WTC11 (cell line): ENCODE measurements at regions not wholly inside any gene's neighbourhood (a gene's known extent, or its start where the extent isn't known, plus 50 kb on each side); places are given as distances from the start of the nearest gene placed in this dataset.

ENCODE experiments used
- ATAC-seq: fragments of 200-7000 bp; cut with Tn5 transposase; 2 replicates; pipeline ENCODE4 v1.10.0; 2021; ENCODE audit warnings: mild to moderate bottlenecking, moderate library complexity
- CTCF ChIA-PET: fragments of 300-600 bp; sonication (Branson Sonifier 250); formaldehyde crosslinking; loops from one replicate; lab custom pipeline; 2021; ENCODE audit warnings: antibody characterized with exemption; lab: Charles Lee
- POLR2A ChIA-PET: fragments of 350-600 bp; sonication (Branson Sonifier 250); formaldehyde crosslinking; loops from one replicate; lab custom pipeline; 2021; ENCODE audit warnings: antibody characterized with exemption; lab: Charles Lee
- DNase-seq: peaks from one replicate; pipeline ENCODE4 v3.0.0; 2021; ENCODE audit warnings: low spot score
- H3K27ac Mint-ChIP-seq: 2 replicates; pipeline ENCODE4 v1.8.0; 2021; ENCODE audit warnings: mixed read lengths
- H3K27me3 Mint-ChIP-seq: 2 replicates; pipeline ENCODE4 v1.8.0; 2021; ENCODE audit warnings: low read depth, mild to moderate bottlenecking, moderate library complexity, mixed read lengths
- H3K36me3 Mint-ChIP-seq: 2 replicates; pipeline ENCODE4 v1.8.0; 2021; ENCODE audit warnings: mixed read lengths
- H3K4me1 Mint-ChIP-seq: 2 replicates; pipeline ENCODE4 v1.8.0; 2022; ENCODE audit warnings: mixed read lengths
- H3K4me3 Mint-ChIP-seq: 2 replicates; pipeline ENCODE4 v1.8.0; 2021; ENCODE audit warnings: mild to moderate bottlenecking, moderate library complexity, mixed read lengths
- H3K9me3 Mint-ChIP-seq: 2 replicates; pipeline ENCODE4 v1.8.0; 2021; ENCODE audit warnings: mixed read lengths
- CBFB ChIP-seq: sonication (generic); formaldehyde crosslinking; IDR thresholded peaks from 2 replicates; pipeline ENCODE4 v1.8.1; 2022; ENCODE audit warnings: mild to moderate bottlenecking, low read depth, missing genetic modification reagents
- CREM ChIP-seq: sonication (generic); formaldehyde crosslinking; IDR thresholded peaks from 2 replicates; pipeline ENCODE4 v1.8.1; 2022; ENCODE audit warnings: mild to moderate bottlenecking, missing genetic modification reagents, moderate library complexity
- GABPB1 ChIP-seq: sonication (generic); formaldehyde crosslinking; IDR thresholded peaks from 2 replicates; pipeline ENCODE4 v1.8.1; 2023; ENCODE audit warnings: mild to moderate bottlenecking, missing genetic modification reagents
- GTF2I ChIP-seq: fragments of 250-450 bp; sonication (Bioruptor Pico); conservative IDR thresholded peaks from 2 replicates; pipeline ENCODE4 v1.4.0; 2021; ENCODE audit warnings: mild to moderate bottlenecking
- HMGA2 ChIP-seq: fragments of 250-450 bp; sonication (Bioruptor Pico); IDR thresholded peaks from 2 replicates; pipeline ENCODE4 v1.4.0; 2021; ENCODE audit warnings: mild to moderate bottlenecking, moderate library complexity
- NR2C2 ChIP-seq: sonication (generic); formaldehyde crosslinking; IDR thresholded peaks from 2 replicates; pipeline ENCODE4 v1.8.0; 2022; ENCODE audit warnings: mild to moderate bottlenecking, missing genetic modification reagents
- NR3C1 ChIP-seq: sonication (generic); formaldehyde crosslinking; conservative IDR thresholded peaks from 2 replicates; pipeline ENCODE4 v1.8.1; 2023; ENCODE audit warnings: low read depth, mild to moderate bottlenecking, missing genetic modification reagents
- OVOL2 ChIP-seq: fragments of 250-450 bp; sonication (Bioruptor Pico); IDR thresholded peaks from 2 replicates; pipeline ENCODE4 v1.9.0; 2021; ENCODE audit warnings: mild to moderate bottlenecking, borderline replicate concordance
- PRRX2 ChIP-seq: fragments of 250-450 bp; sonication (Bioruptor Pico); IDR thresholded peaks from 2 replicates; pipeline ENCODE4 v1.8.0; 2021; ENCODE audit warnings: mild to moderate bottlenecking
- RORB ChIP-seq: fragments of 250-450 bp; sonication (Bioruptor Pico); IDR thresholded peaks from 2 replicates; pipeline ENCODE4 v1.9.0; 2021; ENCODE audit warnings: mild to moderate bottlenecking
- SP1 ChIP-seq: sonication (generic); formaldehyde crosslinking; conservative IDR thresholded peaks from 2 replicates; pipeline ENCODE4 v1.8.1; 2022; ENCODE audit warnings: missing genetic modification reagents
- TCF7 ChIP-seq: sonication (generic); formaldehyde crosslinking; IDR thresholded peaks from 2 replicates; pipeline ENCODE4 v1.8.0; 2022; ENCODE audit warnings: mild to moderate bottlenecking, low read depth, missing genetic modification reagents, moderate library complexity
- ZBTB21 ChIP-seq: sonication (generic); formaldehyde crosslinking; IDR thresholded peaks from 2 replicates; pipeline ENCODE4 v1.8.1; 2023; ENCODE audit warnings: mild to moderate bottlenecking, missing genetic modification reagents, borderline replicate concordance
- ZNF121 ChIP-seq: sonication (generic); formaldehyde crosslinking; IDR thresholded peaks from 2 replicates; pipeline ENCODE4 v1.8.0; 2023; ENCODE audit warnings: missing genetic modification reagents
- ZNF263 ChIP-seq: sonication (generic); formaldehyde crosslinking; IDR thresholded peaks from 2 replicates; pipeline ENCODE4 v1.8.1; 2022; ENCODE audit warnings: low read depth, mild to moderate bottlenecking, moderate library complexity, missing genetic modification reagents
- ZNF671 ChIP-seq: fragments of 250-450 bp; sonication (Bioruptor Pico); IDR thresholded peaks from 2 replicates; pipeline ENCODE4 v1.8.0; 2021; ENCODE audit warnings: mild to moderate bottlenecking
- TF ChIP-seq, protein P1 (sequence below): sonication (generic); formaldehyde crosslinking; conservative IDR thresholded peaks from 2 replicates; pipeline ENCODE4 v1.8.1; 2023; ENCODE audit warnings: mild to moderate bottlenecking, low read depth, missing genetic modification reagents, moderate library complexity
- TF ChIP-seq, protein P2 (sequence below): fragments of 250-450 bp; sonication (Bioruptor Pico); conservative IDR thresholded peaks from 2 replicates; pipeline ENCODE4 v1.9.0; 2021; ENCODE audit warnings: mild to moderate bottlenecking
- TF ChIP-seq, protein P3 (sequence below): sonication (generic); formaldehyde crosslinking; IDR thresholded peaks from 2 replicates; pipeline ENCODE4 v1.8.1; 2022; ENCODE audit warnings: low read depth, mild to moderate bottlenecking, moderate library complexity, missing genetic modification reagents, borderline replicate concordance
- TF ChIP-seq, protein P4 (sequence below): sonication (generic); formaldehyde crosslinking; IDR thresholded peaks from 2 replicates; pipeline ENCODE4 v1.8.0; 2023; ENCODE audit warnings: mild to moderate bottlenecking, missing genetic modification reagents

DNA sequence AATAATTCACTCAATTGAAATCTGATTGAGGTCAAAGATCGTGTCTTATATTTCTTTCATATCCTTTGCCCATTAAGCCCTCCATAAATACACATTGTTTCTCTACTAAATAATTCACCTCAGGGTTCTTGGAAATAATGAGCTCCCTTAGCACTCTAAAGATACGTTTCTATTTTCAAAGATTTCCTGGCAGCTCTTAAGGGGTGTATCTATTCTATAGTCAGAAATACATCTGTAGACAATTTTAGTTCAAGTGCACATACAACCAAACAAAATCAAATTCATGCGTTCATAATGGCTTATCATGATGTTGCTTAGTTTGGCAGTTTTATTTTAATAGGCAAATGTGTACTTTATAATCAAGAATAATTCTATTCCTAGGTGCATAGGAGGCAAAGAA is 361.1 kb upstream of the DDHD1 start:
- DNase-seq (no peak), ATAC-seq (no peak)
- Mint-ChIP-seq H3K4me1 (no peaks in the 10 kb centered on the region; the same call in 1 of the 2 replicates), H3K4me3 (no peak overlapping the region), H3K9me3 (peaks cover 1% of the 10 kb centered on the region; the same call in 1 of the 2 replicates), H3K36me3 (no peaks in the 10 kb centered on the region), H3K27ac (no peak overlapping the region), H3K27me3 (no peaks in the 10 kb centered on the region)
- TF ChIP-seq ZNF263 (CRISPR knock-in tag) (no peak), ZBTB21 (no peak), GABPB1 (no peak), ZNF671 (CRISPR knock-in tag) (no peak), CBFB (no peak), NR3C1 (CRISPR knock-in tag) (no peak), OVOL2 (CRISPR knock-in tag) (no peak), ZNF121 (CRISPR knock-in tag) (no peak), NR2C2 (CRISPR knock-in tag) (no peak), PRRX2 (CRISPR knock-in tag) (no peak), TCF7 (CRISPR knock-in tag) (no peak), CREM (CRISPR knock-in tag) (no peak), RORB (CRISPR knock-in tag) (no peak)
- TF ChIP-seq, protein P1, sequence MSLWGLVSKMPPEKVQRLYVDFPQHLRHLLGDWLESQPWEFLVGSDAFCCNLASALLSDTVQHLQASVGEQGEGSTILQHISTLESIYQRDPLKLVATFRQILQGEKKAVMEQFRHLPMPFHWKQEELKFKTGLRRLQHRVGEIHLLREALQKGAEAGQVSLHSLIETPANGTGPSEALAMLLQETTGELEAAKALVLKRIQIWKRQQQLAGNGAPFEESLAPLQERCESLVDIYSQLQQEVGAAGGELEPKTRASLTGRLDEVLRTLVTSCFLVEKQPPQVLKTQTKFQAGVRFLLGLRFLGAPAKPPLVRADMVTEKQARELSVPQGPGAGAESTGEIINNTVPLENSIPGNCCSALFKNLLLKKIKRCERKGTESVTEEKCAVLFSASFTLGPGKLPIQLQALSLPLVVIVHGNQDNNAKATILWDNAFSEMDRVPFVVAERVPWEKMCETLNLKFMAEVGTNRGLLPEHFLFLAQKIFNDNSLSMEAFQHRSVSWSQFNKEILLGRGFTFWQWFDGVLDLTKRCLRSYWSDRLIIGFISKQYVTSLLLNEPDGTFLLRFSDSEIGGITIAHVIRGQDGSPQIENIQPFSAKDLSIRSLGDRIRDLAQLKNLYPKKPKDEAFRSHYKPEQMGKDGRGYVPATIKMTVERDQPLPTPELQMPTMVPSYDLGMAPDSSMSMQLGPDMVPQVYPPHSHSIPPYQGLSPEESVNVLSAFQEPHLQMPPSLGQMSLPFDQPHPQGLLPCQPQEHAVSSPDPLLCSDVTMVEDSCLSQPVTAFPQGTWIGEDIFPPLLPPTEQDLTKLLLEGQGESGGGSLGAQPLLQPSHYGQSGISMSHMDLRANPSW (CRISPR knock-in tag), result no peak
- TF ChIP-seq, protein P2, sequence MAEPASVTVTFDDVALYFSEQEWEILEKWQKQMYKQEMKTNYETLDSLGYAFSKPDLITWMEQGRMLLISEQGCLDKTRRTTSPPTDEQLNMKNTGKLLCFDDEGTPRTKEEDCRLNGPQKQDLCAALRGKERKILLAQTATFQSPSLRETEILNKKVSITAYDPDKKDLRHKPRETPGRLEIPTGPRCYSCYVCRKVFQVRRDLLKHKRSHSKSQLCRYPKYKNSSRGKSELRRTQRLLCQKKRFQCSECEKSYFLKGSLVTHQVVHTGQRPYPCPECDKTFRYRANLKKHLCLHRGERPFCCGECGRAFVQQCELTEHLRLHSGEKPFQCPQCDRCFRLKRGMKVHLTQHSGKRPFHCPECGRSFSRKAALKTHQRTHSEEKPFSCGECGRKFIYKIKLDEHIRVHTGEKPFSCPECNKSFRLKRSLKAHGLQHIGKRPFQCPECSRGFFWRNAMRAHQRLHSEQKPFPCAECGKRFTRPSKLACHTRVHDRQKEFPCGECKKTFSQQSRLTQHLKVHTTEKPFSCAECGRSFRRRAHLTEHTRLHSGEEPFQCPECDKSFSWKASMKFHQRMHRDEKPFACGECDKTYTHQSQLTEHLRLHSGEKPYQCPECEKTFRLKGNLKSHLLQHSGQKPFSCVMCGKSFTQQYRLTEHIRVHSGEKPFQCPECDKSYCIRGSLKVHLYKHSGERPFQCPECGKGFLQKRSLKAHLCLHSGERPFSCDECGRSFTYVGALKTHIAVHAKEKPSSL, result no peak
- TF ChIP-seq, protein P3, sequence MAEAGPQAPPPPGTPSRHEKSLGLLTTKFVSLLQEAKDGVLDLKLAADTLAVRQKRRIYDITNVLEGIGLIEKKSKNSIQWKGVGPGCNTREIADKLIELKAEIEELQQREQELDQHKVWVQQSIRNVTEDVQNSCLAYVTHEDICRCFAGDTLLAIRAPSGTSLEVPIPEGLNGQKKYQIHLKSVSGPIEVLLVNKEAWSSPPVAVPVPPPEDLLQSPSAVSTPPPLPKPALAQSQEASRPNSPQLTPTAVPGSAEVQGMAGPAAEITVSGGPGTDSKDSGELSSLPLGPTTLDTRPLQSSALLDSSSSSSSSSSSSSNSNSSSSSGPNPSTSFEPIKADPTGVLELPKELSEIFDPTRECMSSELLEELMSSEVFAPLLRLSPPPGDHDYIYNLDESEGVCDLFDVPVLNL (CRISPR knock-in tag), result no peak
- TF ChIP-seq, protein P4, sequence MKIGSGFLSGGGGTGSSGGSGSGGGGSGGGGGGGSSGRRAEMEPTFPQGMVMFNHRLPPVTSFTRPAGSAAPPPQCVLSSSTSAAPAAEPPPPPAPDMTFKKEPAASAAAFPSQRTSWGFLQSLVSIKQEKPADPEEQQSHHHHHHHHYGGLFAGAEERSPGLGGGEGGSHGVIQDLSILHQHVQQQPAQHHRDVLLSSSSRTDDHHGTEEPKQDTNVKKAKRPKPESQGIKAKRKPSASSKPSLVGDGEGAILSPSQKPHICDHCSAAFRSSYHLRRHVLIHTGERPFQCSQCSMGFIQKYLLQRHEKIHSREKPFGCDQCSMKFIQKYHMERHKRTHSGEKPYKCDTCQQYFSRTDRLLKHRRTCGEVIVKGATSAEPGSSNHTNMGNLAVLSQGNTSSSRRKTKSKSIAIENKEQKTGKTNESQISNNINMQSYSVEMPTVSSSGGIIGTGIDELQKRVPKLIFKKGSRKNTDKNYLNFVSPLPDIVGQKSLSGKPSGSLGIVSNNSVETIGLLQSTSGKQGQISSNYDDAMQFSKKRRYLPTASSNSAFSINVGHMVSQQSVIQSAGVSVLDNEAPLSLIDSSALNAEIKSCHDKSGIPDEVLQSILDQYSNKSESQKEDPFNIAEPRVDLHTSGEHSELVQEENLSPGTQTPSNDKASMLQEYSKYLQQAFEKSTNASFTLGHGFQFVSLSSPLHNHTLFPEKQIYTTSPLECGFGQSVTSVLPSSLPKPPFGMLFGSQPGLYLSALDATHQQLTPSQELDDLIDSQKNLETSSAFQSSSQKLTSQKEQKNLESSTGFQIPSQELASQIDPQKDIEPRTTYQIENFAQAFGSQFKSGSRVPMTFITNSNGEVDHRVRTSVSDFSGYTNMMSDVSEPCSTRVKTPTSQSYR (CRISPR knock-in tag), result no peak
- ChIA-PET POLR2A (no interaction called here), CTCF (no interaction called here)

DNA sequence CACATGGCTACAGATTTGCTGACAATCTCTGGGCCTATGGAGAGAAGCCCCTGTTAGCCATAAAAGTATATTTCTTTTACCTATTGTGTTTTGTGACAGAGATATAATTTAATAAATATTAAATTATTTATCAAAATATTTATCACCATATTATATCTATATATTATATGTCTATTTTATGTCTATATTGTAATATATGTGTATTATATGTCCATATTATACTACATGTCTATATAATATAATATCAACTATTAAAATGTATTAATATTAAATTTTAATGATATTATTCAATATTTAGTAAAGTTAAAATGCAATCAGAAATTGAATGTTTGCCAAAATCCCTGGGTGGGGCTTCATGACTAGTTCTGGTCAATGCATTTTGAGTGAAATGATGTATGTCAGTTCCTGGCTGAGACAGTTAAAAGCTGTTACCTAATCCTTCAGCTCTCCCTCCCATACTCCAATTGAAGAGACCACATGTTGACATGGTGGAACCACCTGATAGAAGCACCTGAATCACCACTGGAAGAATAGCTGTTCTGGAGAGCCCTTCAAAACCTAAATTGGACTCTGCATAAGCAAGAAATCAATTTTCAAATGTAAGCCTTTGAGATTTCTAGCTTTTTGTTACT is 357.3 kb upstream of the DDHD1 start:
- H3K36me3 Mint-ChIP-seq, result no peaks in the 10 kb centered on the region
- peaks cover 4% of the 10 kb centered on the region; the same call in 1 of the 2 replicates for H3K9me3 Mint-ChIP-seq
- no peak overlapping the region for H3K4me3 Mint-ChIP-seq
- TF ChIP-seq ZBTB21 (no peak), HMGA2 (CRISPR knock-in tag) (peak; percentile 97), GTF2I (CRISPR knock-in tag) (no peak), SP1 (CRISPR knock-in tag) (no peak), TCF7 (CRISPR knock-in tag) (no peak)
- H3K27ac Mint-ChIP-seq, result no peak overlapping the region
- DNase-seq, result no peak
- CTCF ChIA-PET, result interaction anchor here (0.7 kb wide), 1 partner anchor 93 kb away, joined by 5 read pairs; no protein-coding TSS in a partner anchor
- no peaks in the 10 kb centered on the region for H3K4me1 Mint-ChIP-seq
- POLR2A ChIA-PET, result no interaction called here
- H3K27me3 Mint-ChIP-seq, result no peaks in the 10 kb centered on the region
- ATAC-seq, result no peak
